NB4 (cell line): ENCODE measurements at regions not wholly inside any gene's neighbourhood (a gene's known extent, or its start where the extent isn't known, plus 50 kb on each side); places are given as distances from the start of the nearest gene placed in this dataset.

Experiments used
- CTCF ChIP-seq: IDR thresholded peaks from one replicate; pipeline ENCODE4 v1.5.1; 2012; ENCODE audit warnings: low read depth, low read length
- POLR2A ChIP-seq: IDR thresholded peaks from 2 replicates; pipeline ENCODE4 v1.6.1; 2011; ENCODE audit warnings: mild to moderate bottlenecking; ENCODE audit not compliant: insufficient read length; ENCODE audit errors: extremely low read depth

DNA sequence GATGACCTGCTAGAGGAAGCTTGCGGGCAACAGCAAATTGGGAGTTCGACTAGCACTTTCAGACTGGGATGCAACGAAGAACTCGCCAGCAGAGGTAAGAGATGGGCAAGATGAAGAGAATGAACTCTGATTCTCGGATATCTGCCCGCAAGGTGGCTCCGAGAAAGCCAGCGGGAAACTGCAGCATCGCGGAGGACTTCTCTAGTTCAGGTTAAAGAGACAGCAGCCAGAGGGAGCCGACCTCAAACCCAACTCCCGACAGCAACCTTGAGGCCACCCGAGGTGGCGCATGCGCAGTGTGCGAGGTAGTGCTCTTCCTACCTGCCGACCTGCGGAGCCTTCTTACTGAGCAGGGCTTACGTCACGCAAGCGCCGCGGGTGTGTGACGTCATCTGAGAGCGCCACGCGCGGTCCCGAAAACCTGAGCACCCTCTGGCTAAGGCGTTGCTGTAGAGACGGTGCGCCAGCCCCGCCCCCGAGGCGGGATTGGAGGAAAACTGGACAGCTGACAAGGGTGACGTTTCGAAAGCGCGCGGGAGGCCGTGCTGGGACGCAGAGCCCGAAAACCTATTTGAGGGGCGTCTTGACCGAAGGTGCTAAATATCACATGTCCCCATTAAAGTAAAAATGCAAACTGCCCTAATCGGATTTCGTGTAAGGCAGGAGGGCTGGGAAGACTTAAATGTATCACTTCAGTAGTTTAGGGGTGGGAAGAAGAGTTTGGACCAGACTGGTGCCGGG, 110.5 kb upstream of the SLC25A33 start:
- TF ChIP-seq CTCF (no peak), POLR2A (peak; percentile 84)
